ENCODE measurements at regions not wholly inside any gene's neighbourhood (a gene's known extent, or its start where the extent isn't known, plus 50 kb on each side); places are given as distances from the start of the nearest gene placed in this dataset.
"Not testable (repeated sequence)": the region's sequence is repeated elsewhere in the genome, so short reads cannot be mapped to it uniquely, and the experiment has no call there.

GRCh38 chr7:149573519-149573918, 75.9 kb upstream of the ZNF746 start:
- H2AFZ ChIP-seq (ENCODE audit: low read length): no peak overlapping the region
- no peaks in the 10 kb centered on the region for H4K20me1 ChIP-seq (ENCODE audit: insufficient read depth, low read length)
- TF ChIP-seq CTCF (IDR thresholded peaks at IDR 0.05; ENCODE audit: low read length) (no peak), EZH2 (IDR thresholded peaks at IDR 0.05; ENCODE audit: borderline replicate concordance, low read length) (no peak)
- H3K27me3 ChIP-seq (ENCODE audit: insufficient read depth, low read length): no peaks in the 10 kb centered on the region
- no peak overlapping the region for H3K27ac ChIP-seq (ENCODE audit: low read depth, low read length, poor library complexity, severe bottlenecking)
- H3K9me3 ChIP-seq (ENCODE audit: low read length): peaks cover 24% of the 10 kb centered on the region
- H3F3A ChIP-seq (ENCODE audit: insufficient read depth, low read length): no peaks in the 10 kb centered on the region
- no peaks in the 10 kb centered on the region for H3K9me2 ChIP-seq (ENCODE audit: low read depth, low read length)
- no peak overlapping the region for H3K4me3 ChIP-seq (ENCODE audit: low read depth, low read length, poor library complexity, severe bottlenecking)
- H3K4me2 ChIP-seq (ENCODE audit: low read length): no peak overlapping the region
- H3K9ac ChIP-seq (ENCODE audit: low read length): no peak overlapping the region
- no peaks in the 10 kb centered on the region for H3K79me2 ChIP-seq (ENCODE audit: insufficient read depth, low read length)
- no peaks in the 10 kb centered on the region for H3K4me1 ChIP-seq (ENCODE audit: insufficient read depth, low read length, severe bottlenecking)
- H3K36me3 ChIP-seq (ENCODE audit: insufficient read depth, low read length): peaks cover under 1% of the 10 kb centered on the region

- H3K4me2 ChIP-seq (ENCODE audit: low read length); H3K4me1 ChIP-seq (ENCODE audit: insufficient read depth, low read length, severe bottlenecking); H3K79me2 ChIP-seq (ENCODE audit: insufficient read depth, low read length); H3K4me3 ChIP-seq (ENCODE audit: low read depth, low read length, poor library complexity, severe bottlenecking); H2AFZ ChIP-seq (ENCODE audit: low read length); H3K27ac ChIP-seq (ENCODE audit: low read depth, low read length, poor library complexity, severe bottlenecking); H3F3A ChIP-seq (ENCODE audit: insufficient read depth, low read length); H3K27me3 ChIP-seq (ENCODE audit: insufficient read depth, low read length); H3K36me3 ChIP-seq (ENCODE audit: insufficient read depth, low read length); H4K20me1 ChIP-seq (ENCODE audit: insufficient read depth, low read length); H3K9ac ChIP-seq (ENCODE audit: low read length); H3K9me2 ChIP-seq (ENCODE audit: low read depth, low read length): not testable (repeated sequence)
- peaks cover 25% of the 10 kb centered on the region for H3K9me3 ChIP-seq (ENCODE audit: low read length)
These were observed 75.3 kb upstream of the ZNF746 start for GRCh38 chr7:149572920-149573319.

GRCh38 chr7:149570784-149571183, 73.2 kb upstream of the ZNF746 start:
- no peak overlapping the region for H3K27ac ChIP-seq (ENCODE audit: low read depth, low read length, poor library complexity, severe bottlenecking)
- H3K4me1 ChIP-seq (ENCODE audit: insufficient read depth, low read length, severe bottlenecking): no peaks in the 10 kb centered on the region
- no peaks in the 10 kb centered on the region for H3K79me2 ChIP-seq (ENCODE audit: insufficient read depth, low read length)
- H4K20me1 ChIP-seq (ENCODE audit: insufficient read depth, low read length): no peaks in the 10 kb centered on the region
- H3K4me2 ChIP-seq (ENCODE audit: low read length): no peak overlapping the region
- TF ChIP-seq EZH2 (IDR thresholded peaks at IDR 0.05; ENCODE audit: borderline replicate concordance, low read length) (no peak), CTCF (IDR thresholded peaks at IDR 0.05; ENCODE audit: low read length) (no peak)
- peaks cover 25% of the 10 kb centered on the region for H3K9me3 ChIP-seq (ENCODE audit: low read length)
- H3K9me2 ChIP-seq (ENCODE audit: low read depth, low read length): no peaks in the 10 kb centered on the region
- H2AFZ ChIP-seq (ENCODE audit: low read length): no peak overlapping the region
- H3K4me3 ChIP-seq (ENCODE audit: low read depth, low read length, poor library complexity, severe bottlenecking): no peak overlapping the region
- peaks cover 22% of the 10 kb centered on the region for H3K36me3 ChIP-seq (ENCODE audit: insufficient read depth, low read length)
- H3K9ac ChIP-seq (ENCODE audit: low read length): no peak overlapping the region
- H3F3A ChIP-seq (ENCODE audit: insufficient read depth, low read length): no peaks in the 10 kb centered on the region
- no peaks in the 10 kb centered on the region for H3K27me3 ChIP-seq (ENCODE audit: insufficient read depth, low read length)

- H2AFZ ChIP-seq (ENCODE audit: low read length): no peak overlapping the region
- TF ChIP-seq CTCF (IDR thresholded peaks at IDR 0.05; ENCODE audit: low read length) (no peak), EZH2 (IDR thresholded peaks at IDR 0.05; ENCODE audit: borderline replicate concordance, low read length) (no peak)
- H3K4me1 ChIP-seq (ENCODE audit: insufficient read depth, low read length, severe bottlenecking): no peaks in the 10 kb centered on the region
- H3K9me2 ChIP-seq (ENCODE audit: low read depth, low read length): no peaks in the 10 kb centered on the region
- no peaks in the 10 kb centered on the region for H3K79me2 ChIP-seq (ENCODE audit: insufficient read depth, low read length)
- H3K4me2 ChIP-seq (ENCODE audit: low read length): no peak overlapping the region
- H3K4me3 ChIP-seq (ENCODE audit: low read depth, low read length, poor library complexity, severe bottlenecking): no peak overlapping the region
- H3K36me3 ChIP-seq (ENCODE audit: insufficient read depth, low read length): peaks cover 22% of the 10 kb centered on the region
- peaks cover 25% of the 10 kb centered on the region for H3K9me3 ChIP-seq (ENCODE audit: low read length)
- H3K9ac ChIP-seq (ENCODE audit: low read length): no peak overlapping the region
- H3K27me3 ChIP-seq (ENCODE audit: insufficient read depth, low read length): no peaks in the 10 kb centered on the region
- no peaks in the 10 kb centered on the region for H4K20me1 ChIP-seq (ENCODE audit: insufficient read depth, low read length)
- no peaks in the 10 kb centered on the region for H3F3A ChIP-seq (ENCODE audit: insufficient read depth, low read length)
- H3K27ac ChIP-seq (ENCODE audit: low read depth, low read length, poor library complexity, severe bottlenecking): no peak overlapping the region
These were observed 72.3 kb upstream of the ZNF746 start for GRCh38 chr7:149569726-149570422.
